ENCODE measurements at regions not wholly inside any gene's neighbourhood (a gene's known extent, or its start where the extent isn't known, plus 50 kb on each side); places are given as distances from the start of the nearest gene placed in this dataset.

DNA sequence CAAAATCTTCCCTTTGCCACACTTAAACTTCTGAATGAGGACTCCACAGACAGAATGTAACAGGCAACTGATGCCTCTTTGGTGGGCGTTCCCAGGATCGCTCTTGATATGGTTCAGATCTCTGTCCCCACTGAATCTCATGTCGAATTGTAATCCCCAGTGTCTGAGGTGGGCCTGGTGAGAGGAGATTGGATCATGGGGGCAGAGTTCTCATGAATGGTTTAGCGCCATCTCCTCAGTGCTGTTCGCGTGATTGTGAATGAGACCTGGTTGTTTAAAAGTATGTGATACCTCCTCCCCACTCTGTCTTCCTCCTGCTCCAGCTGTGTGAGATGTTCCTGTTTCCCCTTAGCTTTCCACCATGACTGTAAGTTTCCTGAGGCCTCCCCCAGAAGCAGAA, 111.1 kb upstream of the SLC66A3 start:
- no peak for DNase-seq (ENCODE audit: low read depth in 2 of 2)

DNA sequence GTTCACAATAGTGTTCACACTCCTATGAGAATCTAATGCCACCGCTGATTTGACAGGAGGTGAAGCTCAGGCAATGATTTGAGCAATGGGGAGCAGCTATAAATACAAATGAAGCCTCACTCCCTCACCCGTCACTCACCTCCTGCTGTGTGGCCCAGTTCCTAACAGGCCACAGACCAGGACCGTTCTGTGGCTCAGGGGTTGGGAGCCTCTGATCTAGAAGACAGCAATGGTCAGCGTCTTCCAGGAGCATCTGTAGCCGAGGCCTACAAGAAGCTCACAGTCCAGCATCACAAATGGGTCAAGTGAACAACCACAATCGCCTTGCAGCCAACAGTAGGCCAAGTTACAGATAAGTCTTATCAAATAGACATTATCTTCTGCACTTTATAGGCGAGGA, 110.0 kb upstream of the SLC66A3 start:
- DNase-seq (ENCODE audit: low read depth in 2 of 2), result no peak

DNA sequence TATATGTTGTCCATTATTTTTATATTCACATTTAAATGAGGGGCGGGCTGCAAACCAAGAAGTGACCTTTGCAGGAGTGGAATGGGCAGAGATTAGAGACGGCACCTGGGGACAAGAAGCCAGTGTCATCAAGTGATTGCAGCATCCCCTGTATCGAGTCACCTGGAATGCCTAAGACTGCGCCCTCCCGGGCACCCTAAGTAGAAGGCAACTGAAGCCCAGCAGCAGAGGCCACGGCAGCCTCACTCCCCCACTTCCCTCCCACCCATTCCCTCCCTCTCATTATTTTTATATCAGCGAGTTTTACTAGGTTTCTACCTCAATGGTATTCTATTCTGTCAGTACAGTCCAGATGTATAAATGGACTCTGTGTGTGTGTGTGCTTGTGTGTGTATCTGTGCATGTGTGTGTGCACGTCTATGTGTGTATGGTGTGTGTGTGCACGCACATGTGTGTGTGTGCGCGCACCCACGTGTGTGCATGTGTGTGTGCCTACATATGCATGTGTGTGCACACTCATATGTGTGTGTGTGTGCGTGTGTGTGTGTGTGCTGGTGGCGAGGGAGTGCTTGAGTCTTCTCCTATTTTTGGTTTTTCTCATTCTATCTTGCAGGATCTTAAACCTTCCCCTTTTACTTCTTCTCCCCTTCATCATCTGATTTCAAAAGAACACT, 106.8 kb upstream of the SLC66A3 start:
- DNase-seq (ENCODE audit: low read depth in 2 of 2), result no peak

DNA sequence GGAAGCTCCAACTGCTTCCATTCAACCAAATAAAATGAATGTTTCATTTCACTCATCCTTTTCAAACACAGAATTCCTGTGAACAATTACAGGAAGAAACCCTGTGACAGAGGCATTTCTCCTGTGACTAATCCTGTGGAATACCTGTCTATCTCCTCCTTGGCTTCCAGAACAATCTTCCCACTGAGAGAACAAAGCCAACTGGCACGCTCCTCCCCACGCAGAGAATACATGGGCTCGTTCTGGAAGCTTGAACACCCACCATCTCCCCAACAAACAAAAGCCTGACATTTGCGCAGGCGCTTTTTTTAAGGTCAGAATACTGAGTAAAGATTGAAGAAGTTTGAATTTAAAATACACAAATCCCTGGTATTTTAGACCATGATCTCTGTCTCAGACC, 104.7 kb upstream of the SLC66A3 start:
- no peak for DNase-seq (ENCODE audit: low read depth in 2 of 2)

DNA sequence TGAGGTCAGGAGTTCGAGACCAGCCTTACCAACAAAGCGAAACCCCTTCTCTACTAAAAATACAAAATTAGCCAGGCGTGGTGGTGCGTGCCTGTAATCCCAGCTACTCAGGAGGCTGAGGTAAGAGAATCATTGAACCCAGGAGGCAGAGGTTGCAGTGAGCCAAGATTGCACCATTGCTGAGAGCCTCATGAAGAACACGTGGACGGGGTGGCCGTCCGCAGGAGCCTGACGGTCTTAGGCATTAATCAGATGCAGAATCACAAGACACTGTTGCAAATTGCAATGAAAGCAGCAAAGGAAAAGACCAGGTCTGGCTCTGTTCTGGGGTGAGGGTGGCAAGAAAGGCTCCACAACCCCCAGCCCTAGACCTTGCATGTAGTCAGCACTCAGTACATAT, 104.0 kb upstream of the SLC66A3 start:
- DNase-seq (ENCODE audit: low read depth in 2 of 2), result no peak

DNA sequence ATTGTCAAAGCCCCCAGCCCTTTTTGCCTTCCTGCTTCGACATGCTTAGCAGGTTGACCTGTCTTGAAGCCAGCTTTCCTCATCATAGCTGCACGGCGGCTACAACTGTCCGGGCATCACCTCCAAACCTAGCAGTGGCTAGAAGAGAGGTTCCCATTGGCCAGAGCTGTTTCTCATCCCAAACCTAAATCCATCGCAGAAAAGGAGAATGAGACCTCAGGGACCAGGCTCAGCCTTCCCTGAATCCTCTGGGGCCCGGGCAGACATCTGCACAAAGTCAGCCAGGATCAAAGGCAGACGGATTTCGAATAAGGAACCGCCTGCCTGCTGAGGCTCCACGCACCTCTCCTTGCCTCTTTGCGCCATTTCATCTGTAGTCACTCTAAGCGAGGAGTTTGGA, 101.7 kb upstream of the SLC66A3 start:
- DNase-seq (ENCODE audit: low read depth in 2 of 2), result no peak

DNA sequence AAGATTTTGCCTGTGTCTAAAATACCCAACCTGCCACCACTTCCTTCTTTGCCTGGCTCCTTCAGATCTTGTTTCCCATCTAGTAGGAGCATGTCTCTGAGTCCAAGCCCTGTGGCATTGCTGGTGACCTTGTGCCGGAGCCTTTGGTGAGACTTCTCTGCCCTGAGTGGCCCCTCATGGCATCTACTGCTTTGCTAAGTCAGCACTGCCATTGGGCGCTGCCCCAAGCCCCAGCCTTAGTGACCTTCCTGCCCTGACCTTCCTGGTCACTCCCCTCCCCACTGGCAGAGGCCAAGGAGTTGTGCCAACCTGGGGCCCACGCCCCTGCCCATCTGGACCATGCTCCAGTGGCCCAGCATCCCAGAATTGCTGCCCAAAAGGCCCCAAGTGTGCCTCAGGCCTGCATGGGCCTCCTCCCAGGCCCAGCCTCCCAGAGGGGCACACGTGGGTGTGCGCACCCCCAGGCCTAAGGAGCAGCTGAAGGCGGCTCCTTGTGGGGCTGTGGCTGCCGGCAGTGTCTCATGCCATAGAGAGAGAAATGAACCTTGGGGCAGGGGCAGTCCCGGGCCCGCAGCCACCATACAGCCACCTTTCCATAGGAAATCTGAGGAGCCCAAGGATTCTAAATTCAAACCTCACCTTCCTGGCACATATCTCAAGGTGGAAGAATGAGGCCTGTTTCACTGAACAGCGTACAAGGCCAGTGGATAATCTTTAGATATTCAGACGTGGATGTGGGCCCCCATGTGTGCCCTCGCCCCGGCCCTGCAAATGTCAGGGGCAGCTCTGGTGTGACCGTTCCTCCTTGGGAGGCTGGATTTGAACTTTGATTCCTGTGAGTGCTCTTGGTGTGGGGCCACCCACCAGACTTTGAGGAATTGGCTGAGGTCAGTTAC, 100.2 kb upstream of the SLC66A3 start:
- DNase-seq (ENCODE audit: low read depth in 2 of 2), result no peak

DNA sequence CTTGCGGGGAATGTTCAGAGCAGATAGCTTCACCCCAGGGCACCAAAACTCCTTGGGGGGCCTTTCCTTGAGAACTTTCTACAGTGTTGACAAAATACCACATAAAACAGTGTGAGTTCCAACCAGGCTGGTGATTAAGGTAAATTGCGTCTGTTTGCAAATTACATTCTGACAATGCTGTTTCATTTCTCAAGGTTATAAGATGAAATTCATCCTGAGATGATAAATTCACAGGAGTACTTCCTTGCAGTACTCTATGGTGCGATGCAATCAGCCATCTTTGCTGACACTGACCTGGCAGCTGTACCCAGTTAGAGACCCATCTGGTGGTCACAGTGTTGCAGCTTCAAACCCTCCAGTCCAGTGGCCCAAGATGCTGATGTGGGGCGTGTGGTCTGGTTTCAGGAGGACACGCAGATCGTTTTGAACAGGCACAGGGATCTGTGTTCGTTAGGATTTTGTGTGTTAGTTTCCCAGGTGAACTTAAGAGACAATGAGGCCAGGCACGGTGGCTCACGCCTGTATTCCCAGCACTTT, 99.5 kb upstream of the SLC66A3 start:
- DNase-seq (ENCODE audit: low read depth in 2 of 2), result no peak

DNA sequence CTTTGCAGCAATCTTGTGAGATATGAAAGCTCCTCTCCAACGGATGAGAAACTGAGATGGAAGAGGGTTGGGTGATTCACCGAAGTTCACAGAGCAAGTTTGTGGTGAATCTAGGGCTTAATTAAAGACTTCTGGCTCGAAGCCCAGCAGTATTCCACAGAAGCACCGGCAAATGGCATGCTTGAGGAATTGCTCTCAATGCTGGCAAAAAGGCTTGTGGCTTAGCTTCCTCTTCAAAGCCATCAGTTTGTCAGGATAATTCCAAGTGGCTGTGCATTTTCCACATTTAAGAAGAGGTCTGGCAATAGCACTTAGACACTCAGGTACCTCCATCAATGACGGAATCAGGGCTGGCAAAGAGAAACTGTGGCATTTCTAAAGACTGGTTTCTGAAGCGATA, 98.7 kb upstream of the SLC66A3 start:
- DNase-seq (ENCODE audit: low read depth in 2 of 2), result no peak

DNA sequence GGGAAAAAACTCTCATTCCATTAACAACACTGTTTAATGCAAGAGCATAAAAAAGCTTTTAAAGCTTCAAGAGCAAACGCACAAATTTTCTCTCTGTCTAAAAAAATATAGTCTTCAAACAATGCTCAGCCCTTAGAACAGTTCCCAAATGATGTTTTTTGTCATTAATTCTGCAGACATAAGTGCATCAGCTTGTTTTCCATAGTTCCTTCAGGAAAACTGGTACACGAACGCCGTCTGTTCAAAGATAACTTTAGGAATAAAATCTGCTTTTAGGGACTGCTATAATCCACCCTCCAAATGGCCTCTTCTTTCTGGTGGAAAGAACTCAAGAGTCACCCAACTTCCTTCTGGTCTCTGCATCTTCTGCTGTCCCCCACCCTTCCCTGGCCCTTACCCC, 98.2 kb upstream of the SLC66A3 start:
- no peak for DNase-seq (ENCODE audit: low read depth in 2 of 2)

DNA sequence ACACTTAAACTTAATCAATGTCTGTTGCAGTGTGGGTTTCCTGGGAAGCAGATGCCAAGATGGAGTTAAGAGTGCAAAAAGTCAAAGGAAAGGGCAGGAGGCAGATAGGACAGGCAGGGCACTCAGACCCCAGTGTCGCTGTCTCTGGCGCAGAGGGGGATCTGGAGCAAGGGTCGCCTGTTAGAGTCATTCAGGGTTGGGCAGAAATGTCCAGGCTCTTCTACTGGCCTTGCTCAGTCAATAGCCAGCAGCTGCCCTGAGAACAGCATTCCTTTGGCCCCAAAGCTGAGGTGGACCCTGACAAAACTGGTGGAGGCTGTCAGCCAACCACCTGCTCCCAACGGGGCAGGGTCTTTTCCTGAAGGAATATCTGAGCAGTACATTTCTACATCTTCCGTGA, 97.1 kb upstream of the SLC66A3 start:
- no peak for DNase-seq (ENCODE audit: low read depth in 2 of 2)

DNA sequence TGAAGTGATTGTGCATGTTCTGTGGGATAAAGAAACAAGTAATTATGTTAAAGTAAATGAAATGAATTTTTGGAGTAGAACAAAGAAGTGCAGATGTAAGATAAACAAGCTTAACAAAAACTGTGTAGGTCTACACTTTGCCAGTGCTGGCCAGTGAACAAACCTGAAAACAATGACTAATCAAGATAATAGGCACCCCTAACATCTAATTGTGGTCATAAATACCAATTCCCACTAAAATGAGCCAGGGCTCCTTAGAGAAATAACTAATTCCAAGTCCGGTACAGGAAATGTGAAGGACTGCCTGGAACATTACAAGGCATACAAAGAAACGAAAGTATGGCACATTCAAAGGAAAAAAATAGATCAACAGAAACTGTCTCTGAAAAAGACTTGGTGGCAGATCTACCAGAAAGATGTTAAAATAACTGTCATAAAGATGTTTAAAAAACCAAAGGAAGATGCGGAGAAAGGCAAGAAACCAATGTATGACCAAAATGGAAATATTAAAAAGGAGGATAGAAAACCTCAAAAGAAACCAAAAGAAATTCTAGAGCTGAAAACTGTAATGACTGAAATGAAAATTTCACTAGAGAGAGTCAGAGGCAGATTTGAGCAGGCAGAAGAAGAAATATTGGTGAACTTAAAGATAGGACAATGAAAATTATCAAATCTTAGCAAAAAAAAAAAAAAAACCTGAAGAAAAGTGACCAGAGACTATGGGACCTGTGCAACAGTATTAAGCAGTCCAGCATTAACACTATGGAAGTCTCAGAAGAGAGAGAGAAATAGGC, 94.7 kb upstream of the SLC66A3 start:
- DNase-seq (ENCODE audit: low read depth in 2 of 2), result no peak

DNA sequence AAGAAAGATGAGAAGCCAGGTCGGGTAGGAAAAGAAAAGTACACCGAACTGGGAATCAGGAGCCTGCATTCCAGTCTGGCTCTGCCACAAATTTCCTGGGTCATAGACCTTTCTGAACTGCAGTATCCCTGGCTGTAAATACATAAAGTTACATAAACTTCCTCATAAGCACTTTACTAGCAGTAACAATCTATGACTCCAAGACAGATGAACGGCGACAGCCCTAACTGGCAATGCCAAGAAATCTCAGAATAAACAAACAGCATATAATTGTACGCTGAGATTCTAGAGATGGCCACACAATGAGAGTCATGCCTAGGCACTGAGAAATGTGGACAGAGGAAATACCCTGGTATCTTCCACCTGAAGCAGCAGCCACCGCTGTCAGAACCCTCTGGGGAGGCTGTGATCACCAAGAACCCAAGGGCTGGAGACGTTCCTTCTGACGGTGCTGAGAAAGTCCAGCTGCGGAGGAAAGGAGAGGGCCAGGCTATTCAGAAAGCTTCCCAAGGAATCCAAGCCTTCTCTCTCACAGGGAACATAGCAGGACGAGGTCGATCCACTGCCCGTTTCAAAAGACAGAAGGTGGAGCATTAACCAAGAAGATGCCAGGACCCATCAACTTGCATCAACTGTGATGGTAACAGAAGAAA, 89.3 kb upstream of the SLC66A3 start:
- DNase-seq (ENCODE audit: low read depth in 2 of 2), result no peak

DNA sequence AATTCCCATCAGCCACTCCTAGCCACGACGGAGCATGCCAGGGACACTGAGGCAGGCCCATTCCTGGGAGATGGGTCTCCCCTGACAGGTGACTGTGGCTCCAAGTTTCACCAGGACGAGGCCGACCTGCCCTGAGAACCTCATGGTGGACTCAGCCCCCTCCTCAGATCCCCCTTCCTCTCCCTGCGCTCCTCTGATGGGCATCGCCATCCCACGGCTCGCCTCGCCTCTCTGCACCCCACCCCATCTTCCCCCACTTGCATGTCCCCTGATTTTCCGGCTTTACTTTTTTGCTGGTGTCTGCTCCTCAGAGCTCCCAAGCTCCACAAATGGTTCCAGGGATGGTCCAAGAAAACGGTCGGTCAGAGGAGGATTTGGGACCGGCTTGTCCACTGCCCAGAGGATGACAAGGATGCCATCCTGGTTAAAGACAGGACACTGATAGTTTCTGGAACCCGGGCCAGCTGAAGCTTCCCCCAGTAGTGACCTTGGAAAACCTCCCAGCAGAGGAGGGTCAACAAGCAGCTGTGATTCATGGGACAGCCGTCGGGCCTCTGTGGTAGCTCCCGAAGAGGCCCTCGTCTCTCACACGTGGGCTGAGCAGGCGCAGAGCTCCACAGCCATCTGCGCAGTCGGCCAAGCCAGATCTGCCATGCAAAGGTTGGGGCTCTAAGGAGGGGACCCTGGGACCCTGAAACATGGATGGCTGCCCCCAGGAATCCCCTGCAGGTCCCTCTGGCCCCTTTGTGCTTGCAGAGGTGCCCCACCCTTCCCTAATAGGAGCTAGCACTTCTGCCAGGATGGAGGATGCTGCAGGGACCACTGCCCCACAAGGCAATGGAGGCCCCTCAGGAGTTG, 87.8 kb upstream of the SLC66A3 start:
- no peak for DNase-seq (ENCODE audit: low read depth in 2 of 2)

DNA sequence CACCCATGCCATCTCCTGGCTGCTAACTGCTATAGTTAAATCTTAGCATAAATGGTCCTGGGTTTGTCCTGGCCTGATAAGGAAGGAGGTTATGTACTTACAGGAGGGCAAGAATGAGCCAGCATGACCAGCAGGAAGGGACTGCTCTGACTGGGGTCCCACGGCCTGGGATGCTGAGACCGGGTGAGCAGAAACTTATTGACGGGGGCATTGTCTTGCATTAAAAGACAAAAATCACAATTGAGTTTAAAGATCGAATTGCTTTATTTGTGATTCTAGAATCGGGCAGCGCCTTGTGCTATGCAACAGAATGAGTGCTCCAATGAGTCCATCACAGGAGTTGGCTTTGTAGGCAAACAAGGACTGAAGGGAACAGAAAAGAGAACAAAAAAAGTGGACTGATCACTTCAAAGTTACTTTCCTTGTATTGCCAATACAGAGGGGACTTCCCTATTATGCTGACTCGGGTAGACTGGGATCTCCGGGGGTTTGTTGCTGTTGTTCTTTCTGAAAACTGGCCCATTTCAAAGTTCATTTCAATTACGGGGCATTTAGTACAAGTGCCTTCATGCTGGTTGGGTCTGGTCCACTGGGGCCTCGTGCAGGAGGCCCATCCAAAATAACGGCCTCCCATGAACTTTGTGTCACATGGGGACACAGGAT, 87.1 kb upstream of the SLC66A3 start:
- DNase-seq (ENCODE audit: low read depth in 2 of 2), result no peak

DNA sequence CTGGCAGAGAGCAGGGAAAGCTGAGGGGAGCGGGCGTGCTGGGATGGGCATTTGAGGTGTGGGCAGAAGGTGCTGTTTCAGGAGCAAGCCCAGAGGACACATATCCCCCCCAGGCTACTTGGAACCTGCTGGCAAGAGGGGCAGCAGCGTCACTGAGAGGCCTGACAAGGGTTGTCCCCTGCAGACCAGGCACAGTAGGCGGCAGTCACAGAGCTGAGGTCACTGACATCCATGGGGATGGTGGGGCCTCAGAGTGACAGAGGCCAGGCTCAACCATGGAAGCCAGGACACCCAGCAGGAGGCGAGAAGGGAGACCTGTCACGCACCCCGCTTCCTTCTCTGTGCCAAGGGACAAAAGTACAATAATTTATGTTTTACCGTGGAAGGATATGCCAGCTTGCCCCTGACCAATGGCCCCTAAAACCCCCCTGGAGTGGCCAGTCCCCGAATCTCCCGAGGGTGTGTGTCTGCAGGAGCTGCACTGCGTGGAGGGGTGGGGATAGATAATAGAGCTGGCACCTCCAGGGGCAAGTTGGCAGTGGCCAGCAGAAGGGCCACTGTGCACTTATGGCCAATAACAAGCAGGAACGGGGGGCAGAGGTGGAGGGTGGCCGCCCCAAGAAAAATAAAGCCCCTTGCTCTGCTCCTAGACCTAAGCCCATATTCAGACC, 86.3 kb upstream of the SLC66A3 start:
- no peak for DNase-seq (ENCODE audit: low read depth in 2 of 2)

DNA sequence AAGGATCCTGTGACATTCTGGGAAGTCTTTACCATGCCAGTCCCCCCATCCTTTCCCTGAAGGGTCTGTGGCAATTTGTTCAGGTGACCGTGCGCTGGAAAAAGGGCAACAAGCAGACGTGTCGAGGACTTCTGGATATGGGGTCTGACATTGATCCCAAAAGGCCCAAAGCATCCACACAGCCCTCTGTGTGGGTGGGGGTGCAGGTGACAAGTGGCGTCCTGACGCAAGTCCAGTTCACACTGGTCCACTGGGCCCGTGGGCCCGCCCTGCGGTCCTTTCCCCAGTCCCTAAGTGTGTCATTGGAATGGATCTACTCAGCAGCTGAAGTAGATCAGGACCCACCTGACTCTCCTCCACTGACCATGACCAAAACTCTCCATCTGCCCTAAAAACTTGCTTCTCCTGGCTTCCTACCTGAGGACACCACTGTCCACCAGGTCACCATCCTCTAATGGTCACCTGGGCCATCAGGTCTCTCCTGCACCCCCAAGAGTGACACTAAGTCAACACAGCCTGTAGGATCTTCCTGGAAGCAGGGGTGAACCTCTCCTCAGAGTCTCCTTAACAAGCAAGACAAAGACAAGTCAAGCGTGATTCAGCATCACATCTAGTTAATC, 85.6 kb upstream of the SLC66A3 start:
- DNase-seq (ENCODE audit: low read depth in 2 of 2), result no peak

DNA sequence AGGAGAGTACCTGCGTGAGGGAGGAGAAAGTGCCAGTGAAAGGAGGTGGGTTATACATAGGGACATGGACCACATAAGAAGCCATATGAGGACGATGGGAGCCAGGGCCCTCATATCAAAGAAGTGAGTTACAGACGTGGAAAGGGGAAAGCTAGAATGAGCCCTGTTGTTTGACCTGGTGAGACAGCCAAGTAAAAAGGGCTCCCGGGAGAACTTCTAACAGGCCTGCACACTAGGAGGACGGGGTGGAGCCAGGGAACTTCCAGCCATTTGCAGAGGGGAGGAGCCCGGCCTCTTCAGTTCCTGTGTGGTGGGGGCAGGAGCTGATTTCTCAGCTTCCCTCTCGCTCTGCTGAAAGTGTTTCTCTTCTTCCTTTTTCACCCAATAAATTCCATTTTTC, 84.1 kb upstream of the SLC66A3 start:
- no peak for DNase-seq (ENCODE audit: low read depth in 2 of 2)

DNA sequence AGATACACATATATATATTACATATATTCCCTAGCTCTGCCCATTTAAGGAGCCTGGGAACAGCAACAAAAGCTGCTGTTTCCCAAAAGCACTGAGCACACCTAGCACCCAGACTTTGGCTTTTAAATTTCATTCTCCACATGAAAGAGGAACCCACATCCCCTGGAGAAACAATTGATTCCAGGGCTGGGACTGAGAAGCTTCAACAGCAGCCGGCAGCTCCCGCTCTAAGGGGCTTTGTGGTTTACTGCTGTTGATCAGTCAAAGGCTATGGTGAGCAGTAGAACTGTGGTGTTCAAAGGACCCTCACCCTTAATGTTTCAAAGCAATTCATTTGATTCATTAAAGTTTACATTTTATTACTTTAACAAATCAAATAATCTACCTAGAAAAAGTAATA, 83.3 kb upstream of the SLC66A3 start:
- no peak for DNase-seq (ENCODE audit: low read depth in 2 of 2)

All from stimulated activated CD4-positive, alpha-beta T cell treated with anti-CD3 and anti-CD28 coated beads, Interleukin-12 subunit alpha, Interleukin-12 subunit beta, amount 100 ng/mL, for 24 hours (primary cell).